ENCODE measurements at regions not wholly inside any gene's neighbourhood (a gene's known extent, or its start where the extent isn't known, plus 50 kb on each side); places are given as distances from the start of the nearest gene placed in this dataset.

GRCh38 chr18:41714872-41715271 lies 240.2 kb upstream of the PIK3C3 start:
- ATAC-seq (no peak), DNase-seq (ENCODE audit: low spot score) (no peak)
- intact Hi-C loops (cut with DNase I), result no loop called here

- DNase-seq (ENCODE audit: low spot score) (no peak), ATAC-seq (no peak)
- intact Hi-C loops (cut with DNase I), result no loop called here
Observed at GRCh38 chr18:41713969-41714825, 240.8 kb upstream of the PIK3C3 start.

GRCh38 chr18:41706301-41706700 lies 248.7 kb upstream of the PIK3C3 start:
- intact Hi-C loops (cut with DNase I), result no loop called here
- ATAC-seq (no peak), DNase-seq (ENCODE audit: low spot score) (no peak)

GRCh38 chr18:41703744-41704530 lies 251.1 kb upstream of the PIK3C3 start:
- intact Hi-C loops (cut with DNase I), result no loop called here
- ATAC-seq, result no peak
- DNase-seq (ENCODE audit: low spot score), result no peak

- ATAC-seq (no peak), DNase-seq (ENCODE audit: low spot score) (no peak)
- intact Hi-C loops (cut with DNase I), result no loop called here
Observed at GRCh38 chr18:41700416-41700815, 254.6 kb upstream of the PIK3C3 start.

- DNase-seq (ENCODE audit: low spot score), result no peak
- intact Hi-C loops (cut with DNase I), result no loop called here
Observed at GRCh38 chr18:41695441-41695840, 259.6 kb upstream of the PIK3C3 start.

GRCh38 chr18:41693008-41693407 lies 262.0 kb upstream of the PIK3C3 start:
- no peak for ATAC-seq
- DNase-seq (ENCODE audit: low spot score), result no peak
- intact Hi-C loops (cut with DNase I), result no loop called here

More at GRCh38 chr18:41695441-41695840, 259.6 kb upstream of the PIK3C3 start:
- no peak for ATAC-seq

- DNase-seq (ENCODE audit: low spot score) (no peak), ATAC-seq (no peak)
- intact Hi-C loops (cut with DNase I), result no loop called here
Observed at GRCh38 chr18:41690332-41691127, 264.5 kb upstream of the PIK3C3 start.

GRCh38 chr18:41687138-41687537 lies 267.9 kb upstream of the PIK3C3 start:
- ATAC-seq (no peak), DNase-seq (ENCODE audit: low spot score) (no peak)
- intact Hi-C loops (cut with DNase I), result no loop called here

GRCh38 chr18:41681138-41681880 lies 273.7 kb upstream of the PIK3C3 start:
- ATAC-seq (no peak), DNase-seq (ENCODE audit: low spot score) (no peak)
- intact Hi-C loops (cut with DNase I), result no loop called here

GRCh38 chr18:41674506-41674905 lies 280.5 kb upstream of the PIK3C3 start:
- intact Hi-C loops (cut with DNase I), result no loop called here
- DNase-seq (ENCODE audit: low spot score), result no peak
- ATAC-seq, result no peak

- ATAC-seq, result no peak
- no peak for DNase-seq (ENCODE audit: low spot score)
- intact Hi-C loops (cut with DNase I), result no loop called here
Observed at GRCh38 chr18:41666231-41666630, 288.8 kb upstream of the PIK3C3 start.

GRCh38 chr18:41665210-41665609 lies 289.8 kb upstream of the PIK3C3 start:
- ATAC-seq (no peak), DNase-seq (ENCODE audit: low spot score) (no peak)
- intact Hi-C loops (cut with DNase I), result no loop called here

- DNase-seq (ENCODE audit: low spot score), result no peak
- no peak for ATAC-seq
- intact Hi-C loops (cut with DNase I), result no loop called here
Observed at GRCh38 chr18:41660654-41661053, 294.4 kb upstream of the PIK3C3 start.

- intact Hi-C loops (cut with DNase I), result no loop called here
- ATAC-seq (no peak), DNase-seq (ENCODE audit: low spot score) (no peak)
Observed at GRCh38 chr18:41659438-41660130, 295.4 kb upstream of the PIK3C3 start.

- no peak for DNase-seq (ENCODE audit: low spot score)
- intact Hi-C loops (cut with DNase I), result no loop called here
- no peak for ATAC-seq
Observed at GRCh38 chr18:41657189-41657588, 297.8 kb upstream of the PIK3C3 start.

- no peak for ATAC-seq
- no peak for DNase-seq (ENCODE audit: low spot score)
- intact Hi-C loops (cut with DNase I), result no loop called here
Observed at GRCh38 chr18:41655074-41655473, 300.0 kb upstream of the PIK3C3 start.

GRCh38 chr18:41647914-41648313 lies 307.1 kb upstream of the PIK3C3 start:
- no peak for ATAC-seq
- intact Hi-C loops (cut with DNase I), result no loop called here
- no peak for DNase-seq (ENCODE audit: low spot score)
